C1 segment of cervical spinal cord (tissue), 14 donors: ENCODE measurements at regions not wholly inside any gene's neighbourhood (a gene's known extent, or its start where the extent isn't known, plus 50 kb on each side); places are given as distances from the start of the nearest gene placed in this dataset.
"Not testable (repeated sequence)": the region's sequence is repeated elsewhere in the genome, so short reads cannot be mapped to it uniquely, and the experiment has no call there.

Source experiments
- DNase-seq, 14 donors: peaks; one replicate each; lab custom pipeline; 2025; lab: John Stamatoyannopoulos, UW

DNA sequence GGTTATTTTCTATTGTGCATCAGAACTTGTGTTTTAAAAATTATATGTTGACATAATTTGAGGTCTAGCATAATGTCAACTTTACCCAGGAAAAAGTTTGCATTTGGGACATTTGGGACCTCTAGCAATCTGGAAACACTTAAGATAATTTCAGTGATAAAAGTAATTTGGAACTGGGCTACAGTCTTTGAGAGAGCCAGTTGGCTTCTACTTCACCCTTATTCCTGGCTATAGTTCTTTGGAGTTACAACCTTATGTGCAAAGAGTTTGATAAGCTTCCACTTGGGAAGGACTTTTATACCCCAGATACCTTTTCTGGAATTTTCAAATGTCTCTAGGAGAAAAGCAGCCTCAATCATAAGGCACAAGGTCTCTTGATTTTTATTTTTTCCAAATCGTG is 139.3 kb downstream of the ARRDC3 start:
- DNase-seq = no peak

- no peak for DNase-seq
Measured at GRCh38 chr5:91243286-91243685, 139.8 kb downstream of the ARRDC3 start.

- DNase-seq = not testable (repeated sequence)
Measured at GRCh38 chr5:91241460-91241859, 141.7 kb downstream of the ARRDC3 start.

GRCh38 chr5:91240175-91240574 is 142.9 kb downstream of the ARRDC3 start:
- no peak for DNase-seq

DNA sequence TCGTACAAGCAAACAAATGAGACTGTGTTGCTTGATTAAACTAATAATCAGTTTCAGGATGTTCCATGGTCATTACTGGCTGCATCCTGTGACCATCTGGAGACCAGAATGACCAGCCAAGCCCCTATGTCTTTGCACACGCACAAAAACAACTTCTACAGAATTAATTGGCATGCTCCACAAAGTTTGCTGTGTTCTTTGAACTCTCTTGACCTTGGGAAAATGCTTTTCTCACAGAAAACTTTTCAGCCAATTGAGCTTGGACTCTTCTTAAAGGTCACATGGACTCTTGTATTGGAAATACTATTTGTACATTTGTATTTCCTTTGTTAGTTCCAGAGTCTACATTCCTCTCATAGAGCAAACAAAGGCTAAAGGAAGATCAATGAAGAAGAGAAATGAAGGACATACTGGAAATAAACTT is 147.8 kb downstream of the ARRDC3 start:
- DNase-seq = no peak

DNA sequence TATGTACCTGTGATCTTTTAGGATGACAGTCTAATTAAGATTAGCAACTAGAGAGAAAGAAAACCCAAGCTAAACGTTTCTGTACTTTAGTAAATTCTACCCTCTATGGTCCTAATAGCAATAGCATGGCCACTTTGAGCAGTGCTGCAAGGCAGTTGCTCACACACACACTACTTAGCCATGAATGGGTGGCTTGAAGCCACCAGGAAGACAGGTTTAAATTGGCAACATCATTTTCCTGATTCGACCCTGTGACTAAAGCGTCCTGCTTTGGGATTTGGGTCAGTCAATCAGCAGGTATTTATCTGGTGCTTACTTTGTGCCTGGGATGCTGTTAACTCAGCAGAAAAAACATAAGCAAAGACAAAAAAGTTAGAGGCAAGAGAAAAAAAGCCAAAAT is 150.6 kb downstream of the ARRDC3 start:
- no peak for DNase-seq

DNA sequence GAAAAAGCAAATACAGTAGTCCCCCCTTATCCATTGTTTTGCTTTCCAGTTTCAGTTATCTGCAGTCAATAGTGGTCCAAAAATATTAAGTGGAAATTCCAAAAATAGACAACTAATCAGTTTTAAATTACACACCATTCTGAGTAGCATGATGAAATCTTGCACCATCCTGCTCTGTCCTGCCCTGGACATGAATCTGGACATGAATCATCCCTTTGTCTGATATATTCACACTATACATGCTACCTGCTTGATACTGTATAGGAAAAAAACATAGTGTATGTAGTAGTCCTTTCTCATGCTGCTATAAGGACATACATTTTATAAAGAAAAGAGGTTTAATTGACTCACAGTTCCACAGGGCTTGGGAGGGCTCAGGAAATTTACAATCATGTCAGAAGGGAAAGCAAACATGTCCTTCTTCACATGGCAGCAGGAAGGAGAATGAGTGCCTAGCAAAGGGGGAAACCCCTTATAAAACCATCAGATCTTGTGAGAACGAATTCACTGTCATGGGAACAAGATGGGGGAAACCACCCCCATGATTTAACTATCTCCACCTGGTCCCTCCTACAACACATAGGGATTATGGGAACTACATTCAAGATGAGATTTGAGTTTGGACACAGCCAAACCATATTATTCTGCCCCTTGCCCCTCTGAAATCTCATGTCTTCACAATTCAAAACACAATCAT is 153.9 kb downstream of the ARRDC3 start:
- no peak for DNase-seq

DNA sequence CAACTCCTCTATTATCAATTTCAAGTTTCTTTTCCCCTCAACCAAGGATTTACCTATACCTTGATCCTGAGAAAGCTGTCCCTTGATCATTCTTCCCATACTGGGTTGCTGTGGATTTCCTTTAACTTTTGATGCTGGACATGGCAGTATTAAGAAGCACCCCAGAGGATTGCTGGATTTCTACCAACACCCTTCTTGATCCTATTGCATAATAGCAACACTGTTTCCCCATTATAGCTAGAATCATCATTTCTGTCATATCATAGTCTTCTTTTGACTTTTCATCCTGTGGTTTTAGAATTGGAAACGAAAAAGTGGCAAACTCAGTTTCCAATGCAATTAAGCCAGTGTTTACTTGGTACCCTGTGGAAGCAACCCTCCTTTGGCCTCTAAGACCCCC is 154.9 kb downstream of the ARRDC3 start:
- DNase-seq = no peak

- DNase-seq = peak in 2 of 14 donors; percentile 2 to 3
Measured at GRCh38 chr5:91225848-91226686, 157.1 kb downstream of the ARRDC3 start.

GRCh38 chr5:91224969-91225368 is 158.1 kb downstream of the ARRDC3 start:
- no peak for DNase-seq

- DNase-seq = no peak
Measured at GRCh38 chr5:91224456-91224855, 158.7 kb downstream of the ARRDC3 start.

DNA sequence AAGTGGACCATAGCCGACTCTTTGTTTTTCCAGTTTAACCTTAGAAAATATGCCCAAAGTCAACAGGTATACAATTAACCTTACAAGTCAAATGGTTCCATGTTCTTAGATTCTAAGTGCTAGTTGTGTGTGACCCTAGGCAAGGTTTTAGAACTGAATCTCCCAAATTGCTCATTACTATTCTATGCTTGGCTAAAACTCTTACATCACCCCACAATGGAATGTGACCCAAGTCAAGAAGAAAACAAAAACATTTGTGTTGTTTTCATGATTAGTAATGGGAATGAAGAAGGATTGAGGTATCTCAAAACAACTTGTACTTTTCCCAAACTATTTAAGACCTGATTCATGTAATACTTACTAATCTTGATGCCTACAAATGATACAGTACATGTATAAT is 159.2 kb downstream of the ARRDC3 start:
- no peak for DNase-seq

DNA sequence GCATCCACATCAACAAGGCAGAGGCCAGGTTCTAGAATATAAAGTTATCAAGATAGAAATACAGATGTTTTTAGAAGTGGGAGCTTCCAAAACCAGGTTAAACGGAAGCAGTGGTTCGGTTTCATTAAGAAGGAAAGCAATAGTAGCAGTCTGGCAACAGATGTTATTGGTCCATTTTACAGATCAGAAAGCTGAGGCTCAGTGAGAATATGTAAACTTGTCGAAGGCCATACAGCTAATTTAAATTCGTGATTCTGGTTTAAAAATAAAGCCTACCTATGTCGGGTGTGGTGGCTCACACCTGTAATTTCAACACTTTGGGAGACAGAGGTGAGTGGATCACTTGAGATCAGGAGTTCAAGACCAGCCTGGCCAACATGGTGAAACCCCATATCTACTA is 160.6 kb downstream of the ARRDC3 start:
- DNase-seq = no peak

DNA sequence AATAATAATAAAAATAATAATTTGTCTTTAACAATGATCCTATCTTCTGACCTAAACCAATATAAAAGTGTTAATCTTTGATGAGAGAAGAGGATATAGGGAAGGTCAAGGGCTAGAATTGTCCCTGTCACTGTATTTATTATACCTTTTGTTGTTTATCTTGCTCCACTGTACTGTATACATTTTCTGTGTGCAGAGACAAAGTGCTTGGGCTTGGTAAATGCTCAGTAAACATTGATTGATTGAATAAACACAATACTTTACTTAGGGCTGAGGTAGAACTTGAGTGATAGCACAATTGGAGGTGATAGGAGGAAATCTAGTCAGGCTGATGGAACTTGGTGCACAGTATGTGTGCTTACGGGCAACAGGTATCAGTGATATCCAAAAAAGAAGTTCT is 161.2 kb downstream of the ARRDC3 start:
- DNase-seq = no peak

DNA sequence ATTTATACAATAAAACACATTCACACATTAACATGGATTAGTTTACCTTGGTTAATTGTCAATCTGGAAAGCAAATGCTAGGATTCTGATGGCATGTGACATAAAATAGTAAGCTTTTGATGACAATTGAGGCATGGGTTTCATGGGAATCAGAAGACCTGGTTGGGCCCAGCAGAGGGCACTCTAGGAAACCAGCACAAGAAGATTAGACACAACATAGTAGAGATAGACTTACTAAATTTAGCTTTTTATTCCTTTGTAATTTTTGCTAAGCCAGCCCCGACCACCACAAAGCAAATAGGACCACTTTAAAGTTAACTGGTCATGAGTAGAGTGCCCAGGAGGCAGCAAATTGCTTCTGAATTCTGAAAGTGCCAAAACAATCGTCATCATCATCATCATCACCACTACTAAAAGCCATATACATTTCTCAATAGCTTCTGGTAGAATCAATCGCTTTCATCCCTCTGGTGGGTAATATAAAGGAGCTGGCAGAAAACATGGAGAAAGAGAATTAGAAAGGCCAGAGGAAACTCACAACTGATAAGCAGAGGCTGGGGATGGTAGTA is 163.2 kb downstream of the ARRDC3 start:
- peak in 4 of 14 donors; percentile 2 to 17 (median 6) for DNase-seq

- peak in 1 of 14 donors; percentile 8 for DNase-seq
Measured at GRCh38 chr5:91219091-91219802, 163.9 kb downstream of the ARRDC3 start.

DNA sequence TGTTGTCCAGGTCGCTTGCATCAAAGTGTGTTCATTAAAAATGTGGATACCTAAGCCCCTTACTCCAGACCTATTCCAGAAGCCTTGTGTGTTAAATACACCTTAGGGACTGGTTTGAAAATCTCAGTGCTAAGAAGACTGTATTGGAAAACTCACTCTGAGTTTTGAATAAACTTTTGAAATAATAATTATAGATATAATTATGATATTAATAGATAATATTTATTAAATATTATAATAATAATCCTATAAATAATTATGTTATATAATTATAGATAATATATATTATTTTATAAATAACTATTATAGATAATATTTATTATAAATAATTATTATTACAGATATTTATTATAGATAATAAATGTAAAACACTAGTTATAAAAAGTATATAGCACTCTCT is 165.3 kb downstream of the ARRDC3 start:
- DNase-seq = no peak

GRCh38 chr5:91214571-91214970 is 168.5 kb downstream of the ARRDC3 start:
- DNase-seq = no peak
